HG02884 (cell line): ENCODE measurements at regions not wholly inside any gene's neighbourhood (a gene's known extent, or its start where the extent isn't known, plus 50 kb on each side); places are given as distances from the start of the nearest gene placed in this dataset.

Experiments
- ATAC-seq: cut with Tn5 transposase; IDR thresholded peaks from one replicate; pipeline ENCODE4 v1.9.1; 2021; ENCODE audit warnings: mild to moderate bottlenecking, moderate library complexity; ENCODE audit not compliant: unreplicated experiment

DNA sequence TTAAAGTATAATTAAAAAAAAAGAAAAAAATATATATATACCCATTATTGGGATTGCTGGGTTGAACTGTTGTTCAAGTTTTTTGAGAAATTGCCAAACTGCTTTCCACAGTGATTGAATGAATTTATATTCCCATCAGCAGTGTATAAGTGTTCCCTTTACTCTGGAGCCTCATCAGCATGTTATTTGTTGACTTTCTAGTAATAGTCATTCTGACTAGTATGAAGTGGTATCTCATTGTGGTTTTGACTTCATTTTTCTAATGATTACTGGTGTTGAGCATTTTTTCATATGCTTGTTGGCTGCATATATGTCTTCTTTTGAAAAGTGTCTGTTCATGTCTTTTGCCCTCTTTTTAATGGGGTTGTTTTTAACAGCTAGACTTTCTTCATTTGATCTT, 1260.8 kb upstream of the GJE1 start:
- no peak for ATAC-seq

DNA sequence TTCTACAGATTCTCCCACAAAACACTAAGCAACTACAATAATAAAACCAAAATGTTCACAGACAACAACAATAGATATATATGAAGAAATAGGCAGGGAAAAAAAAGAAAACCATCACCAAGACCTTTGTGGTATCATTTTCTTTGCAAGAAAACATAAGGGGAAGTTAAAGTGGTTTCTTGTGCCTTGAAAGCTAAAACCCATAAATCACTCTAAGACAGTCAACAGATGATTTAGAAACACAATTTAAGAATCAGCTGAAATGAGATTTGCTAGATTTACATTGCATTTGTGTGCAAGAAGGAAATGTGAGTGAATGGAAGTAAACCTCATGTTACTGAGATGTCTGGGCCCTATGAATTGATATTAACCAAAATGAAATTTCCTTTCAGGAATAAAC, 1265.4 kb upstream of the GJE1 start:
- ATAC-seq: no peak

DNA sequence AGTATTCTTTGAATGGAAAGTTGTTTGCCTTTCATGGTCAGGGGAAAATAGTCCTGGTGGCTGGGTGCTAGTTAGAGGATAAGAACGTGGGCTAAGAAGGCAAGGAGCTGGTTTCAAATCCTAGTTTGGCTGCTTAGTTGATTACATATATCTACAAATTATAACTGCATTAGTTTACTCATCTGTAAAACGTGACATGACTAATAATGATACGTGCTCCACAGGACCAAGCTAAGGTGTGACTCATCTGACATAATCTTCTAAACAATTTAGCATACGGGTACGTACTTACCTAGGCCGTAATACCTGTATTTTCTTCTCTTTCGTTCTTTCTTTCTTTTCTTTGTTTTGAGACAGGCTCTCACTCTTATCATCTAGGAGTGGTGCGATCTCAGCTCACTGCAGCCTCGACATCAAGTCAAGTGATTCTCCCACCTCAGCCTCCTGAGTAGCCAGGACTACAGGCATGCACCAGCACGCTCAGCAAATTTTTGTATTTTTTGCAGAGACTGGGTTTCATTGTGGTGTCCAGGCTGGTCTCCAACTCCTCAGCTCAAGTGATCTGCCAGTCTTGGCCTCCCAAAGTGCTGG, 1274.2 kb upstream of the GJE1 start:
- no peak for ATAC-seq

DNA sequence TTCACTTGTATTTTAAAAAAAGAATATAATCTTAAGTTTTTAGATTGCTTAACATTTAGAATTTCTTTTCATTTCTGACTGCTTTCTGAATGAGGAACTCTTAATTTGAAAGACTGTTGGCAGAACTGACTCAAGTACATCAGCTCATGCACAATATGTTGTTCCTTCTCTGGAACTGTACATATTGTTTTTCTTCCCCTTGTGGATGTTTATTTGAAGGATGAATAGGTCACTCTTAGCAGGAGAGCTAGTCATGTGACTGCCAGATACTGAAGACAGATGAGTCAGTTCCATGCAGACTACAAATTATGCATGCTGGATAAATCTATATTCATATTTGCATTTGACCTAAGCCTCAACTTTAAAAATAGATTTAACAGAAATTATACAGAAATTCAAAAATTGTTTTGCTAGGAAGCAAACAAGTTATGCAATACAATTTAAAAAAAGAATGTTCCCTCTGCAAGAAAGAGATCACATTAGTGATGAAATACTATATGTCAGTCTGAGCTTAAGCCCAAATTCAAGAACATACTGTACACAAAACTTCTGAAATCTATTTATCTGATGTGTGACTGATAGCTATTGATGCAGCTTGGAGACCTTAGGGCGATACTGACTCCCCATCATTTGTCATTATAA, 1274.9 kb upstream of the GJE1 start:
- no peak for ATAC-seq

GRCh38 chr6:140855520-140855919, 1277.2 kb upstream of the GJE1 start:
- ATAC-seq: no peak

DNA sequence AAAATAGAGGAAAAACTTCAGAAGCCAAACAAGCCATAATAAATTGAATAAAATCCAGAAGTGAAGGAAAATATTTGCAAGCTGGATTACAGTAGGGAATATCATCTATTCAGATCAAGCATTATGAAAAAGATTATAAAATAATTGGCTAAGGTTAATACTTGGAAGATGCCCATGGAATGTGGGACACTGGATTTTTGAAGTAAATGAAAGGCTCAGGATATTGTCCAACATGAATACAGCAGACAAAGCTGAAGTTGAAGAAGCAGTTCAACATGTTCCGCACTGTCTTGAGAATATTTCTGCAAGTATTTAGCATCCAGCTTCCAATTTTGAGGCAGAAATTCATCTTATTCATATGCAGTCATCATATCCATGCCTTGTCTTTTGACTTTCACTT, 1278.4 kb upstream of the GJE1 start:
- no peak for ATAC-seq

DNA sequence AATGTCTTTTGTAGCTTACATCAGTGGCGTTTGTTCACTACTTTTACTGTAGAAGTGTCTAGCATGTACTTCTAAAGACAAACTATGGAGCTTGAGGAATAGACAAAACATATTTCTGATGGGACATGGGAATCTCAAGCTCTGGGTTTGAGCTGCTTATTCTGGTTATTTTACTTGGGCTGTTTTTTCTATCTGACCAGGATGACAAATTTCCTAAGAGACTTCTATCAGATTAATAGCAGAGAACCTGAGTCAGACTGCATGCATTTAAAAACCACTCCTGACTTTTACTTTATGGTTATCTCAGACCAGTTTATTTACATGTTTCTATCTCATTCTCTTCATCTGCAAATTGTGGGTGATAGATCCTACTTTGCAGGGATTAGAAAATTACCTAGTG, 1282.3 kb upstream of the GJE1 start:
- no peak for ATAC-seq

- no peak for ATAC-seq
Observed at GRCh38 chr6:140849456-140849855, 1283.3 kb upstream of the GJE1 start.

- ATAC-seq: no peak
Observed at GRCh38 chr6:140847262-140847645, 1285.5 kb upstream of the GJE1 start.

GRCh38 chr6:140846503-140847261, 1286.0 kb upstream of the GJE1 start:
- ATAC-seq: no peak

DNA sequence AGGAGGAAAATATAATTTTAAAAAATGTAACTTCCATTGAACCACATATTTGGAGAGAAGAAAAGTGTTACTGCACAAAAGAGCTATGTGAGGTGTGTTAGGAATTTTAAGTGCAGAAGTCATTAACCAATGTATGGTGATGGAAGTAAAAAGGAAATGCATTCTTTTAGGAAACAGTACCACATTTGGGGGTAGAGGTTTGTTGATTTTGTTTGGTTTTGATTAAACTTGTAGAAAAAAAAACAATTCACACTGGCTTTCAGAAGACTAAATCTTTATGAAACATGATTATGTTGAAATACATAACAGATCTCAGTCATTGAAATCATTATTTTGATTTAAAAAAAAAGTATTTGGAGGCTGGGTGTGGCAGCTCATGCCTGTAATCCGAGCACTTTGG, 1287.0 kb upstream of the GJE1 start:
- ATAC-seq: no peak

- no peak for ATAC-seq
Observed at GRCh38 chr6:140844167-140844566, 1288.6 kb upstream of the GJE1 start.

DNA sequence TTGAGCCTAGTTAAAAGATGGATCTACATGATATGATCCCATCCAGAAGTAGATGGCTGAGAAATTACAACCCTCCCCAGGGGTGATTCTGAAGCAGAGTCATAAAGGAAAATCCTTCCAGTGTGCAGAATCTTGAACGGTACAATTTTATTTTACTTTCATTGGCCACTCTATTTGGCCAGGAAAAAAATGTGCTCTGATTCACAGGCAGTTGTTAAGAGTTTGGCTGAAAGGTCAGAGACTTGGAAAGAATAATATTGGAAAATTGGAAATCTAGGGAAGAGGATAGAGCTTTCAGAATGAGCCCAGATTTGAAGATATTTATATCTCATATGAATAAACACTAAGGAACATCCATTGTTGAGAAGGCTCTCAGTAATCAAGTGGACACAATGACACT, 1299.3 kb upstream of the GJE1 start:
- no peak for ATAC-seq

GRCh38 chr6:140830666-140831065, 1302.1 kb upstream of the GJE1 start:
- no peak for ATAC-seq

DNA sequence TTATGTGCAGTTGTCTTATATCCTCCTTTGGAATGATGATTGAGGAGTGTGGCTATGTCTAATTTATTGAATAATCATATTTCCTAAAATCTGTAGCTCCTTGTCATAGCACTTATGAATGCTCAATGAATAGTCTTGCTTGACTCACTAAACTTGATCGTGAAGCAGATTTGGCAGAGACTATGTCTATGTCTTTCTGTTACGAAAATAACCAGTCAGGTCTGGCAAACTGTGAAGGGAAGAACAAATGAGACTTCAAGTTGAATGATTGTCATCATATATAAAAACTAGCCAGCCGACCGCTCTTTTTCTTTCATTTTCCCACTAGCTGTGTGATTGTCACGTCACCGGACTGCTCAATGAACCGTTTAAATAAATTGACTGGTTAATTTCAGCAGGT, 1303.9 kb upstream of the GJE1 start:
- ATAC-seq: no peak

DNA sequence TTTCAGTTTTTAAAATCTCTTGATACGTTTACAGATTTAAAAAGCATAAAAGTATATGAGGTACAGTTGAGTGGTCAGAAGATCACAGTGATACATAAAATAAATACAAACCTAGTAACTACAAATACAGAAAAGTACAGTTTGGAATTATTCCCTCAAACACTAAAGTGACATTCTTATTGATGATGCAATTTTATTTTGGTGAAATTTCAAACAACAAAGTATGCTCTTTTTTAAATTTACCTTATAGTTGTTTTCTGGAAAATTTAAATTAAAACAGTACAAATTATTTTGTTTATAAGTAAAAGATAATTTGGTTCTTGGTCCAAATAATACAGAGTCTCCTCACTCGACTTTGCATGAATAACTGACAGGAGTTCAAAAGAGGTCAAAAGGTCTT, 1305.1 kb upstream of the GJE1 start:
- no peak for ATAC-seq

- ATAC-seq: no peak
Observed at GRCh38 chr6:140825731-140826130, 1307.0 kb upstream of the GJE1 start.

DNA sequence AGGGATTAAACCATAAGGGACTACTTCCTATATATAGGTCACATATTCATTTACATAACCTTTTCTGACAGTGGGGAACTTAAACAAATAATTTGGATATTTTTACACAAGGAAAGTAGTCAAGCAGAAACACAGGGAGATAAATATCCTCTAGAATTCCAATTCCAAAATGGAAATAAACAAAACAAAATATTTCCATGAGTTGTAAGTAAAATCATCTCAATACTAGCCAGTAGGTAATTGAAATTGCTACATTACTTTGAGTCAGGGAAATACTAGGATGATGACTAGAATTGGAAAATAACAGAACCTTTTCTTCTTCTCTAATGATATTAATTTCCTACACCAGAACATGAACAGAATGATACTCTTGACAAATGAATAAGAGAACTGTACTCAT, 1308.1 kb upstream of the GJE1 start:
- no peak for ATAC-seq

DNA sequence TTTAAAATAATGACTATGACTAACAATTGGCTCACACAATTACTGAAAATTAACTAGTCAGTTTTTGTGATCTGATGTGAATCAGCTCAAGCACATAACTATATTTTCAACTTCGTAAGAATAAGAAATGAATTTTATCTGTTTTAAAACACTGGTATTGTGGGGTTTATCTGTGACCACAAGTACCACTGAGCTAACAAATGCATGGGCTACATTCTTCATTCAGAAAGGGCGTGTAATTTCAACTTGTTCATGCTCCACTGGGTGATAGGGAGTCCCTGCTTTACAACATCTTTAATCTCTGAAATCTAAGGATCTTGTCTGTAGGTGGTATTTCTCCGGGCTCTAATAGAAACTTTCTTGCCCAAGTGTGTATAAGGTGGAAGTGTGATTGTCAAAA, 1311.5 kb upstream of the GJE1 start:
- ATAC-seq: no peak

- ATAC-seq: no peak
Observed at GRCh38 chr6:140817176-140817575, 1315.5 kb upstream of the GJE1 start.

DNA sequence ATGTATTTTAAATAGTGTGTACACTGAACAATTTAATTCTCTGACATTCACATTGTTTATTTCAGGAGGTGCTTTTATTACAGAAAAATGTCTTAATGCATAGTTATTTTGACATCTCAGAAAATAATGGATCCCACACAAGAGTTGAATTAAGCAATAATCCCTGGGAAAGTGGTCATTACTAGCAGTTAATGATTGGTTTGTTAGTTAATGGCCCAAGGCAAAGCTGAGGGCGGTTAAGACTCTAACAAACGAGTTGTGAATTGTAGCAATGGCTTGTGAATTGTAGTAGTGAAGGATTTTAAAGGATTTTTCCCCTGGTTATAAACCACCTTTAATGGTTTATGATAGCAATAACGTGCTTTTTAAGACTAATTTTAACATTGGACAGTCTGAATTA, 1316.0 kb upstream of the GJE1 start:
- no peak for ATAC-seq

GRCh38 chr6:140812636-140813035, 1320.1 kb upstream of the GJE1 start:
- ATAC-seq: no peak
